ENCODE measurements at regions not wholly inside any gene's neighbourhood (a gene's known extent, or its start where the extent isn't known, plus 50 kb on each side); places are given as distances from the start of the nearest gene placed in this dataset.

GRCh38 chr17:62902531-62903220, 63.4 kb upstream of the TANC2 start:
- TF ChIP-seq CTCF (IDR thresholded peaks at IDR 0.05; ENCODE audit: low read depth, low read length), result no peak
- H3K4me3 ChIP-seq (ENCODE audit: low read depth, low read length), result no peak overlapping the region
- DNase-seq (ENCODE audit: low read depth, low spot score), result no peak
- in situ Hi-C loops (cut with HindIII; ENCODE audit: low sequenced_read_pairs), result no loop called here

GRCh38 chr17:62901544-62901943, 64.5 kb upstream of the TANC2 start:
- no peak overlapping the region for H3K4me3 ChIP-seq (ENCODE audit: low read depth, low read length)
- DNase-seq (ENCODE audit: low read depth, low spot score), result no peak
- in situ Hi-C loops (cut with HindIII; ENCODE audit: low sequenced_read_pairs), result no loop called here
- TF ChIP-seq CTCF (IDR thresholded peaks at IDR 0.05; ENCODE audit: low read depth, low read length), result no peak

GRCh38 chr17:62900096-62900495, 65.9 kb upstream of the TANC2 start:
- no peak for DNase-seq (ENCODE audit: low read depth, low spot score)
- no peak overlapping the region for H3K4me3 ChIP-seq (ENCODE audit: low read depth, low read length)
- no peak for TF ChIP-seq CTCF (IDR thresholded peaks at IDR 0.05; ENCODE audit: low read depth, low read length)
- in situ Hi-C loops (cut with HindIII; ENCODE audit: low sequenced_read_pairs), result no loop called here

- DNase-seq (ENCODE audit: low read depth, low spot score), result no peak
- no peak overlapping the region for H3K4me3 ChIP-seq (ENCODE audit: low read depth, low read length)
- in situ Hi-C loops (cut with HindIII; ENCODE audit: low sequenced_read_pairs), result no loop called here
- no peak for TF ChIP-seq CTCF (IDR thresholded peaks at IDR 0.05; ENCODE audit: low read depth, low read length)
These were observed 66.7 kb upstream of the TANC2 start for GRCh38 chr17:62899361-62899760.

GRCh38 chr17:62898239-62898864, 67.7 kb upstream of the TANC2 start:
- no peak for DNase-seq (ENCODE audit: low read depth, low spot score)
- in situ Hi-C loops (cut with HindIII; ENCODE audit: low sequenced_read_pairs), result no loop called here
- H3K4me3 ChIP-seq (ENCODE audit: low read depth, low read length), result no peak overlapping the region
- no peak for TF ChIP-seq CTCF (IDR thresholded peaks at IDR 0.05; ENCODE audit: low read depth, low read length)

GRCh38 chr17:62897706-62898105, 68.3 kb upstream of the TANC2 start:
- in situ Hi-C loops (cut with HindIII; ENCODE audit: low sequenced_read_pairs), result no loop called here
- TF ChIP-seq CTCF (IDR thresholded peaks at IDR 0.05; ENCODE audit: low read depth, low read length), result no peak
- DNase-seq (ENCODE audit: low read depth, low spot score), result no peak
- H3K4me3 ChIP-seq (ENCODE audit: low read depth, low read length), result no peak overlapping the region

All from astrocyte of the spinal cord (primary cell).